ENCODE measurements at regions not wholly inside any gene's neighbourhood (a gene's known extent, or its start where the extent isn't known, plus 50 kb on each side); places are given as distances from the start of the nearest gene placed in this dataset.

- Histone ChIP-seq H3K4me3 (no peak overlapping the region), H3K9me3 (no peaks in the 10 kb centered on the region), H3K27ac (no peak overlapping the region), H3K27me3 (peaks cover 16% of the 10 kb centered on the region), H3K4me1 (peaks cover 13% of the 10 kb centered on the region), H3K36me3 (no peaks in the 10 kb centered on the region)
- no peak for TF ChIP-seq POLR2A (IDR thresholded peaks at IDR 0.05)
- TF ChIP-seq, protein P1, sequence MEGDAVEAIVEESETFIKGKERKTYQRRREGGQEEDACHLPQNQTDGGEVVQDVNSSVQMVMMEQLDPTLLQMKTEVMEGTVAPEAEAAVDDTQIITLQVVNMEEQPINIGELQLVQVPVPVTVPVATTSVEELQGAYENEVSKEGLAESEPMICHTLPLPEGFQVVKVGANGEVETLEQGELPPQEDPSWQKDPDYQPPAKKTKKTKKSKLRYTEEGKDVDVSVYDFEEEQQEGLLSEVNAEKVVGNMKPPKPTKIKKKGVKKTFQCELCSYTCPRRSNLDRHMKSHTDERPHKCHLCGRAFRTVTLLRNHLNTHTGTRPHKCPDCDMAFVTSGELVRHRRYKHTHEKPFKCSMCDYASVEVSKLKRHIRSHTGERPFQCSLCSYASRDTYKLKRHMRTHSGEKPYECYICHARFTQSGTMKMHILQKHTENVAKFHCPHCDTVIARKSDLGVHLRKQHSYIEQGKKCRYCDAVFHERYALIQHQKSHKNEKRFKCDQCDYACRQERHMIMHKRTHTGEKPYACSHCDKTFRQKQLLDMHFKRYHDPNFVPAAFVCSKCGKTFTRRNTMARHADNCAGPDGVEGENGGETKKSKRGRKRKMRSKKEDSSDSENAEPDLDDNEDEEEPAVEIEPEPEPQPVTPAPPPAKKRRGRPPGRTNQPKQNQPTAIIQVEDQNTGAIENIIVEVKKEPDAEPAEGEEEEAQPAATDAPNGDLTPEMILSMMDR (IDR thresholded peaks at IDR 0.05), result no peak
- no peak for TF ChIP-seq EP300 (IDR thresholded peaks at IDR 0.05)
- no peak for TF ChIP-seq POLR2AphosphoS5 (IDR thresholded peaks at IDR 0.05)
- 37% methylated on average over 15 of the region's 15 CpGs for WGBS
- DNase-seq (ENCODE audit: low spot score in 2 of 2), result no peak
Measured at GRCh38 chr22:26952451-26953011, 295.1 kb downstream of the MIAT start.

DNA sequence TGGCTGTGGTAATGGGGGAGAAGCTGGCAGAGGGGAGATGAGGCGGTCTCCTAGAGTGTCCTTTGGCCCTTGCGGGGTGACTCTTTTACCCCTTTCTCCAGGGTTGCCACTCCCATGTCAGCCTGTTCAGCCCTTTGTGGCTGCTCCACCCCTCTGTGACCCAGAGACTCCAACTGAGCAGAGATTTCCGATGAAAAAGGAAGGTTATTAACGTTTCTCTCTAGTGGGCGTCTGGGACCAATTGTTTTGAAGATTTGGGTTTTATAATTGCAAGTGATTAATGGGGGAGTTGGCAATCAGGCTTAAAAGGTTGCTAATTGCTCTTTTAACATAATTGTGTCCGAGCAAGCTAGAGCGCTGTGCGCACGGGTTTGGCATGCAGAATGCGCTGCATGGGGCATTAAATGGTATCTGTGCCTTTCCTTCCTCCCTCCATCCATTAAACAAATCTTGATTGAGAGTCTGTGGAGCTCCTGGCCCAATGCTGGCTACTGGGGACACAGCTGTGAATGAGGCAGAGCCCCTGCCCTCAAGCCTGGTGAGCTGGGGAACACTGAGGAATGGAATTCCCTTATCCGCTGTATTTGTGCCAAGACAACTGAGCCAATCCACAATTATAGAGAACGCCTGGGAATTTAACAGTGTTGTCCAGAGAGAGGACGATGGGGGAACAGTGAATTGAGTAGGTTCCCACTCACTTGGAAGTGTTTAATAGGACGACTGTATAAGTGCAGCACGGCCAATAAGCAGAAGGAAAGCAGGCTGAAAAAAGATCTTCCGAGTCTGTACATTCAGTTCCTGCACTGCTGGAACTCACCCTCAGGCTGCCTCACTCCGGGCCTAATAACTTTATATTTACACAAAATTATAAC, 295.9 kb downstream of the MIAT start:
- no peaks in the 10 kb centered on the region for H3K36me3 ChIP-seq
- WGBS, result 50% methylated on average over 17 of the region's 17 CpGs
- DNase-seq (ENCODE audit: low spot score in 2 of 2), result no peak
- no peak overlapping the region for H3K4me3 ChIP-seq
- H3K9me3 ChIP-seq, result no peaks in the 10 kb centered on the region
- TF ChIP-seq, protein P1 (IDR thresholded peaks at IDR 0.05), result no peak
- no peak for TF ChIP-seq EP300 (IDR thresholded peaks at IDR 0.05)
- no peak for TF ChIP-seq POLR2AphosphoS5 (IDR thresholded peaks at IDR 0.05)
- peaks cover 16% of the 10 kb centered on the region for H3K27me3 ChIP-seq
- H3K27ac ChIP-seq, result no peak overlapping the region
- H3K4me1 ChIP-seq, result peaks cover 13% of the 10 kb centered on the region

- Histone ChIP-seq H3K36me3 (no peaks in the 10 kb centered on the region), H3K4me3 (no peak overlapping the region), H3K9me3 (no peaks in the 10 kb centered on the region), H3K4me1 (peaks cover 13% of the 10 kb centered on the region), H3K27me3 (peaks cover 16% of the 10 kb centered on the region), H3K27ac (no peak overlapping the region)
- WGBS, result 52% methylated on average over 4 of the region's 4 CpGs
- TF ChIP-seq POLR2A (IDR thresholded peaks at IDR 0.05), result no peak
- TF ChIP-seq, protein P1 (IDR thresholded peaks at IDR 0.05), result no peak
- DNase-seq (ENCODE audit: low spot score in 2 of 2), result no peak
Measured at GRCh38 chr22:26956371-26956770, 299.0 kb downstream of the MIAT start.

DNA sequence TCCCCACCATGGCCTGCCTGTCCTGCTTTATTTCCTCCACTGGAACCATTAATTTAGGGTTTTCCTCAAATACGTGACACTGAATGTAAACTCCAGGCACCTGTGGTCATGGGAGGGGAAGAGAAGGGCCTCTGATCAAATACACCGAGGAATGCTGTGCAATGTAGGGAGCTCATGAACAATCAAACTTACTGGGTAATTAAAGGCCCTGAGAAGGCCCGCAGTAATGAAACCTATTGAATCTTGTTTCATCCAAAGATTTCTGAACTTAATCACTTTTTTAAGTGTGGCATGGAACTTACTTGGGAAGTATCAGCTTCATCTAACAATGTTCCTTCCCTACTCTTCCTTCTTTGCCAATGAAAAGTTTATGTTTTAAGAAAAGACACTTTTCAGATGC, 299.8 kb downstream of the MIAT start:
- TF ChIP-seq EP300 (IDR thresholded peaks at IDR 0.05) (no peak), POLR2AphosphoS5 (IDR thresholded peaks at IDR 0.05) (no peak), POLR2A (IDR thresholded peaks at IDR 0.05) (no peak)
- TF ChIP-seq, protein P1 (IDR thresholded peaks at IDR 0.05), result no peak
- no peaks in the 10 kb centered on the region for H3K9me3 ChIP-seq
- no peak for DNase-seq (ENCODE audit: low spot score in 2 of 2)
- no peak overlapping the region for H3K27ac ChIP-seq
- H3K4me3 ChIP-seq, result no peak overlapping the region
- no peaks in the 10 kb centered on the region for H3K36me3 ChIP-seq
- H3K27me3 ChIP-seq, result peaks cover 11% of the 10 kb centered on the region
- peaks cover 13% of the 10 kb centered on the region for H3K4me1 ChIP-seq
- WGBS, result 92% methylated on average over 3 of the region's 3 CpGs

DNA sequence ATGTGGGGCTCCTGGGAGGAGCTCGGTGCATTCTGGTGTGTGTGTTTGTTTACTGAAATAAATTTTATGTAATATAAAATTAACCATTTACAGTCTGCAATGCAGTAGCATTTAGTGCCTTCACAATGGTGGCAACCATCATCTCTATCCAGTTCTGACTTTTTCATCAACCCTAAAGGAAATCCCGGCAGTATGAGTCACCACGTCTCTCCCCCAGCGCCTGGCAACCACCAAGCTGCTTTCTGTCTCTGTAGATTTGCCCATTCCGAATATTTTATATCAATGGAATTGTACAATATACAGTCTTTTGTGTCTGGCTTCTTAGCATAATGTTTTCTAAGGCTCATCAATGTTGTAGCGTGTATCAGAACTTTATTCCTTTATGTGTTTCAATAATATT, 300.5 kb downstream of the MIAT start:
- peaks cover 5% of the 10 kb centered on the region for H3K27me3 ChIP-seq
- H3K27ac ChIP-seq, result no peak overlapping the region
- peaks cover 7% of the 10 kb centered on the region for H3K4me1 ChIP-seq
- no peak for DNase-seq (ENCODE audit: low spot score in 2 of 2)
- H3K9me3 ChIP-seq, result no peaks in the 10 kb centered on the region
- H3K4me3 ChIP-seq, result no peak overlapping the region
- no peaks in the 10 kb centered on the region for H3K36me3 ChIP-seq
- TF ChIP-seq POLR2AphosphoS5 (IDR thresholded peaks at IDR 0.05), result no peak
- TF ChIP-seq EP300 (IDR thresholded peaks at IDR 0.05), result no peak
- TF ChIP-seq POLR2A (IDR thresholded peaks at IDR 0.05), result no peak
- TF ChIP-seq, protein P1 (IDR thresholded peaks at IDR 0.05), result no peak
- WGBS, result 86% methylated on average over 6 of the region's 6 CpGs

Data from suprapubic skin (tissue), 4 donors.